IPS-20b (cell line): ENCODE measurements at regions not wholly inside any gene's neighbourhood (a gene's known extent, or its start where the extent isn't known, plus 50 kb on each side); places are given as distances from the start of the nearest gene placed in this dataset.

Experiments
- H3K27ac ChIP-seq: one replicate; pipeline ENCODE4 v1.5.1; 2013; ENCODE audit warnings: low read length
- H3K27me3 ChIP-seq: 2 replicates; pipeline ENCODE4 v1.6.1; 2013; ENCODE audit warnings: mild to moderate bottlenecking, low read length, inconsistent platforms; ENCODE audit not compliant: insufficient read depth
- H3K36me3 ChIP-seq: 2 replicates; pipeline ENCODE4 v1.6.1; 2013; ENCODE audit warnings: low read depth, mild to moderate bottlenecking, inconsistent platforms, low read length, moderate library complexity; ENCODE audit not compliant: insufficient read depth
- H3K4me1 ChIP-seq: 2 replicates; pipeline ENCODE4 v1.6.1; 2013; ENCODE audit warnings: mild to moderate bottlenecking, control low read depth, inconsistent platforms, low read length, moderate library complexity; ENCODE audit not compliant: insufficient read depth
- H3K4me3 ChIP-seq: 2 replicates; pipeline ENCODE4 v1.5.1; 2013; ENCODE audit warnings: mild to moderate bottlenecking, low read length, inconsistent platforms
- H3K9ac ChIP-seq: 2 replicates; pipeline ENCODE4 v1.6.1; 2013; ENCODE audit warnings: low read depth, mild to moderate bottlenecking, inconsistent platforms, low read length, moderate library complexity
- H3K9me3 ChIP-seq: 2 replicates; pipeline ENCODE4 v1.6.1; 2013; ENCODE audit warnings: mild to moderate bottlenecking, low read depth, low read length, inconsistent platforms; ENCODE audit not compliant: insufficient read depth

- Histone ChIP-seq H3K4me1 (peaks cover 10% of the 10 kb centered on the region; the same call in 1 of the 2 replicates), H3K27me3 (no peaks in the 10 kb centered on the region), H3K27ac (no peak overlapping the region), H3K4me3 (no peak overlapping the region), H3K9ac (no peak overlapping the region), H3K36me3 (no peaks in the 10 kb centered on the region), H3K9me3 (no peaks in the 10 kb centered on the region)
Measured at GRCh38 chr2:235382179-235382578, 111.7 kb upstream of the AGAP1 start.

- H3K27me3 ChIP-seq, result no peaks in the 10 kb centered on the region
- no peak overlapping the region for H3K4me3 ChIP-seq
- H3K36me3 ChIP-seq, result no peaks in the 10 kb centered on the region
- H3K4me1 ChIP-seq, result peaks cover 10% of the 10 kb centered on the region; the same call in 1 of the 2 replicates
- no peaks in the 10 kb centered on the region for H3K9me3 ChIP-seq
- no peak overlapping the region for H3K9ac ChIP-seq
- no peak overlapping the region for H3K27ac ChIP-seq
Measured at GRCh38 chr2:235382601-235383000, 111.2 kb upstream of the AGAP1 start.

- Histone ChIP-seq H3K27ac (no peak overlapping the region), H3K9ac (no peak overlapping the region), H3K9me3 (no peaks in the 10 kb centered on the region), H3K36me3 (no peaks in the 10 kb centered on the region), H3K27me3 (no peaks in the 10 kb centered on the region), H3K4me3 (no peak overlapping the region), H3K4me1 (peaks cover 10% of the 10 kb centered on the region; the same call in 1 of the 2 replicates)
Measured at GRCh38 chr2:235383272-235383843, 110.5 kb upstream of the AGAP1 start.

GRCh38 chr2:235384624-235385023, 109.2 kb upstream of the AGAP1 start:
- Histone ChIP-seq H3K4me3 (no peak overlapping the region), H3K27me3 (no peaks in the 10 kb centered on the region), H3K4me1 (peaks cover 10% of the 10 kb centered on the region; the same call in 1 of the 2 replicates), H3K27ac (no peak overlapping the region), H3K9me3 (no peaks in the 10 kb centered on the region), H3K9ac (no peak overlapping the region), H3K36me3 (no peaks in the 10 kb centered on the region)

GRCh38 chr2:235389626-235390025, 104.2 kb upstream of the AGAP1 start:
- no peaks in the 10 kb centered on the region for H3K27me3 ChIP-seq
- no peak overlapping the region for H3K9ac ChIP-seq
- no peaks in the 10 kb centered on the region for H3K36me3 ChIP-seq
- H3K4me1 ChIP-seq, result peaks cover 4% of the 10 kb centered on the region; the same call in 1 of the 2 replicates
- no peak overlapping the region for H3K4me3 ChIP-seq
- no peak overlapping the region for H3K27ac ChIP-seq
- H3K9me3 ChIP-seq, result no peaks in the 10 kb centered on the region

- Histone ChIP-seq H3K27ac (no peak overlapping the region), H3K9ac (no peak overlapping the region), H3K27me3 (no peaks in the 10 kb centered on the region), H3K4me3 (no peak overlapping the region), H3K9me3 (no peaks in the 10 kb centered on the region), H3K4me1 (no peaks in the 10 kb centered on the region; the same call in 1 of the 2 replicates), H3K36me3 (no peaks in the 10 kb centered on the region)
Measured at GRCh38 chr2:235390108-235390815, 103.6 kb upstream of the AGAP1 start.

GRCh38 chr2:235390816-235391194, 103.0 kb upstream of the AGAP1 start:
- H3K36me3 ChIP-seq, result no peaks in the 10 kb centered on the region
- H3K9ac ChIP-seq, result no peak overlapping the region
- no peaks in the 10 kb centered on the region for H3K27me3 ChIP-seq
- no peaks in the 10 kb centered on the region; the same call in 1 of the 2 replicates for H3K4me1 ChIP-seq
- H3K4me3 ChIP-seq, result no peak overlapping the region
- H3K9me3 ChIP-seq, result no peaks in the 10 kb centered on the region
- H3K27ac ChIP-seq, result no peak overlapping the region

GRCh38 chr2:235391921-235392615, 101.8 kb upstream of the AGAP1 start:
- Histone ChIP-seq H3K4me3 (no peak overlapping the region), H3K4me1 (no peaks in the 10 kb centered on the region; the same call in 1 of the 2 replicates), H3K9ac (no peak overlapping the region), H3K9me3 (no peaks in the 10 kb centered on the region), H3K36me3 (no peaks in the 10 kb centered on the region), H3K27me3 (no peaks in the 10 kb centered on the region), H3K27ac (no peak overlapping the region)

- Histone ChIP-seq H3K4me1 (no peaks in the 10 kb centered on the region; the same call in 1 of the 2 replicates), H3K27ac (no peak overlapping the region), H3K27me3 (no peaks in the 10 kb centered on the region), H3K9me3 (no peaks in the 10 kb centered on the region), H3K36me3 (no peaks in the 10 kb centered on the region), H3K4me3 (no peak overlapping the region), H3K9ac (no peak overlapping the region)
Measured at GRCh38 chr2:235394278-235394828, 99.5 kb upstream of the AGAP1 start.

- no peak overlapping the region for H3K27ac ChIP-seq
- H3K9me3 ChIP-seq, result peaks cover 7% of the 10 kb centered on the region
- H3K4me3 ChIP-seq, result no peak overlapping the region
- no peaks in the 10 kb centered on the region; the same call in 1 of the 2 replicates for H3K4me1 ChIP-seq
- H3K36me3 ChIP-seq, result no peaks in the 10 kb centered on the region
- no peak overlapping the region for H3K9ac ChIP-seq
- H3K27me3 ChIP-seq, result no peaks in the 10 kb centered on the region
Measured at GRCh38 chr2:235396071-235396846, 97.6 kb upstream of the AGAP1 start.

GRCh38 chr2:235398321-235398720, 95.5 kb upstream of the AGAP1 start:
- H3K9me3 ChIP-seq, result peaks cover 7% of the 10 kb centered on the region
- no peak overlapping the region for H3K4me3 ChIP-seq
- H3K27ac ChIP-seq, result no peak overlapping the region

More at GRCh38 chr2:235398321-235398720, 95.5 kb upstream of the AGAP1 start:
- Histone ChIP-seq H3K36me3 (no peaks in the 10 kb centered on the region), H3K4me1 (no peaks in the 10 kb centered on the region; the same call in 1 of the 2 replicates), H3K27me3 (no peaks in the 10 kb centered on the region), H3K9ac (no peak overlapping the region)
